H7 (cell line): ENCODE measurements at regions not wholly inside any gene's neighbourhood (a gene's known extent, or its start where the extent isn't known, plus 50 kb on each side); places are given as distances from the start of the nearest gene placed in this dataset.
A peak's percentile ranks its signal among the peaks of the same experiment; 100 is the strongest.
"Not testable (repeated sequence)": the region's sequence is repeated elsewhere in the genome, so short reads cannot be mapped to it uniquely, and the experiment has no call there.

Experiments used
- DNase-seq: peaks from one replicate; pipeline ENCODE4 v3.0.0; 2012
- H3K27me3 ChIP-seq: 2 replicates; pipeline ENCODE4 v1.6.0; 2011; ENCODE audit warnings: mild to moderate bottlenecking, low read length; ENCODE audit not compliant: control insufficient read depth, insufficient read depth
- H3K36me3 ChIP-seq: replicated peaks from 2 replicates; pipeline ENCODE4 v1.5.1; 2011; ENCODE audit warnings: low read length; ENCODE audit not compliant: control insufficient read depth, insufficient read depth
- H3K4me3 ChIP-seq: 2 replicates; pipeline ENCODE4 v1.5.1; 2011; ENCODE audit warnings: low read depth, mild to moderate bottlenecking, control low read depth, low read length, moderate library complexity; ENCODE audit not compliant: insufficient read depth

GRCh38 chr9:119736491-119737454 lies 367.5 kb upstream of the BRINP1 start:
- Histone ChIP-seq H3K27me3 (no peaks in the 10 kb centered on the region), H3K36me3 (no peaks in the 10 kb centered on the region), H3K4me3 (no peak overlapping the region)
- DNase-seq = no peak

- DNase-seq = no peak
- H3K4me3 ChIP-seq = no peak overlapping the region
- no peaks in the 10 kb centered on the region for H3K36me3 ChIP-seq
- no peaks in the 10 kb centered on the region for H3K27me3 ChIP-seq
Measured at GRCh38 chr9:119727988-119728387, 358.8 kb upstream of the BRINP1 start.

GRCh38 chr9:119726035-119726434 lies 356.8 kb upstream of the BRINP1 start:
- no peak for DNase-seq
- no peaks in the 10 kb centered on the region for H3K27me3 ChIP-seq
- no peaks in the 10 kb centered on the region for H3K36me3 ChIP-seq
- no peak overlapping the region for H3K4me3 ChIP-seq

- peak; percentile 3 for DNase-seq
- no peaks in the 10 kb centered on the region for H3K36me3 ChIP-seq
- H3K27me3 ChIP-seq = no peaks in the 10 kb centered on the region
- no peak overlapping the region for H3K4me3 ChIP-seq
Measured at GRCh38 chr9:119722384-119722783, 353.1 kb upstream of the BRINP1 start.

GRCh38 chr9:119712325-119712724 lies 343.1 kb upstream of the BRINP1 start:
- Histone ChIP-seq H3K36me3 (no peaks in the 10 kb centered on the region), H3K27me3 (no peaks in the 10 kb centered on the region), H3K4me3 (no peak overlapping the region)
- DNase-seq = no peak

GRCh38 chr9:119709431-119709830 lies 340.2 kb upstream of the BRINP1 start:
- DNase-seq = no peak
- no peak overlapping the region for H3K4me3 ChIP-seq
- H3K36me3 ChIP-seq = no peaks in the 10 kb centered on the region
- no peaks in the 10 kb centered on the region for H3K27me3 ChIP-seq

- no peaks in the 10 kb centered on the region for H3K27me3 ChIP-seq
- H3K36me3 ChIP-seq = no peaks in the 10 kb centered on the region
- no peak overlapping the region for H3K4me3 ChIP-seq
- no peak for DNase-seq
Measured at GRCh38 chr9:119707228-119707845, 338.1 kb upstream of the BRINP1 start.

GRCh38 chr9:119701651-119702050 lies 332.4 kb upstream of the BRINP1 start:
- Histone ChIP-seq H3K27me3 (no peaks in the 10 kb centered on the region), H3K4me3 (no peak overlapping the region), H3K36me3 (no peaks in the 10 kb centered on the region)
- no peak for DNase-seq

- no peak for DNase-seq
- Histone ChIP-seq H3K27me3 (no peaks in the 10 kb centered on the region), H3K36me3 (no peaks in the 10 kb centered on the region), H3K4me3 (no peak overlapping the region)
Measured at GRCh38 chr9:119698535-119698934, 329.3 kb upstream of the BRINP1 start.

GRCh38 chr9:119697996-119698395 lies 328.8 kb upstream of the BRINP1 start:
- no peak overlapping the region for H3K4me3 ChIP-seq
- H3K36me3 ChIP-seq = no peaks in the 10 kb centered on the region
- H3K27me3 ChIP-seq = no peaks in the 10 kb centered on the region
- no peak for DNase-seq

GRCh38 chr9:119689879-119690278 lies 320.6 kb upstream of the BRINP1 start:
- Histone ChIP-seq H3K36me3 (no peaks in the 10 kb centered on the region), H3K4me3 (no peak overlapping the region), H3K27me3 (no peaks in the 10 kb centered on the region)
- DNase-seq = peak; percentile 32

GRCh38 chr9:119688547-119688946 lies 319.3 kb upstream of the BRINP1 start:
- H3K36me3 ChIP-seq = no peaks in the 10 kb centered on the region
- H3K4me3 ChIP-seq = no peak overlapping the region
- DNase-seq = no peak
- no peaks in the 10 kb centered on the region for H3K27me3 ChIP-seq

- no peak overlapping the region for H3K4me3 ChIP-seq
- no peaks in the 10 kb centered on the region for H3K36me3 ChIP-seq
- H3K27me3 ChIP-seq = no peaks in the 10 kb centered on the region
- no peak for DNase-seq
Measured at GRCh38 chr9:119677811-119678505, 308.7 kb upstream of the BRINP1 start.

- H3K4me3 ChIP-seq = no peak overlapping the region
- H3K27me3 ChIP-seq = no peaks in the 10 kb centered on the region
- peak; percentile 37 for DNase-seq
- H3K36me3 ChIP-seq = no peaks in the 10 kb centered on the region
Measured at GRCh38 chr9:119675951-119676350, 306.7 kb upstream of the BRINP1 start.

GRCh38 chr9:119672763-119673162 lies 303.5 kb upstream of the BRINP1 start:
- H3K4me3 ChIP-seq, H3K36me3 ChIP-seq, H3K27me3 ChIP-seq, DNase-seq: not testable (repeated sequence)
